T-cell (primary cell): ENCODE measurements at regions not wholly inside any gene's neighbourhood (a gene's known extent, or its start where the extent isn't known, plus 50 kb on each side); places are given as distances from the start of the nearest gene placed in this dataset.

Source experiments
- ATAC-seq, 4 experiments: fragments of 200-7000 bp in 3 of 4; fragments of 150-1000 bp in 1 of 4; cut with Tn5 transposase; replicated peaks in 1 of 4; 1 replicate in 3 of 4; 2 replicates in 1 of 4; pipeline ENCODE4 v1.10.0; 2021; ENCODE audit warnings: moderate library complexity in 3 of 4, mild to moderate bottlenecking in 2 of 4, moderate number of reproducible peaks in 1 of 4
- CTCF ChIA-PET, 2 donors: fragments of 300-600 bp; sonication (Branson Sonifier 250); formaldehyde crosslinking; loops; one replicate each; lab custom pipeline; 2022; ENCODE audit warnings: antibody characterized with exemption in 2 of 2; lab: Charles Lee
- POLR2A ChIA-PET, 2 donors: fragments of 300-600 bp; sonication (Branson Sonifier 250); formaldehyde crosslinking; loops; one replicate each; lab custom pipeline; 2022; ENCODE audit warnings: antibody characterized with exemption in 2 of 2; lab: Charles Lee
- DNase-seq, 35 experiments: peaks; one replicate each; pipeline versions ENCODE4 v3.0.0 to v3.0.0-alpha.2; 2013 to 2023
- H3K27ac ChIP-seq: one replicate; pipeline ENCODE4 v1.5.1; 2013; ENCODE audit warnings: low read length
- H3K27me3 ChIP-seq, 2 experiments: replicated peaks in 1 of 2; 1 replicate in 1 of 2; 2 replicates in 1 of 2; pipeline versions ENCODE4 v1.6.1 to v1.7.0; 2013; ENCODE audit warnings: low read length in 1 of 2, mixed read lengths in 1 of 2; ENCODE audit not compliant: control insufficient read depth in 2 of 2, insufficient read depth in 2 of 2; ENCODE audit errors: extremely low read depth in 1 of 2
- H3K36me3 ChIP-seq, 2 donors: 1 replicate in 1 of 2; 2 replicates in 1 of 2; pipeline versions ENCODE4 v1.6.1 to v1.7.0; 2013; ENCODE audit warnings: low read length in 1 of 2; ENCODE audit not compliant: control insufficient read depth in 2 of 2, insufficient read depth in 1 of 2; ENCODE audit errors: extremely low read depth in 1 of 2
- H3K4me1 ChIP-seq, 2 experiments: 1 replicate in 1 of 2; 2 replicates in 1 of 2; pipeline versions ENCODE4 v1.6.1 to v1.7.0; 2013; ENCODE audit warnings: low read length in 2 of 2, mixed read lengths in 1 of 2; ENCODE audit not compliant: insufficient read depth in 2 of 2, control insufficient read depth in 1 of 2; ENCODE audit errors: extremely low read depth in 1 of 2
- H3K4me3 ChIP-seq, 2 donors: 1 replicate in 1 of 2; 2 replicates in 1 of 2; pipeline versions ENCODE4 v1.5.1 to v1.7.0; 2013; ENCODE audit warnings: mild to moderate bottlenecking in 2 of 2, low read length in 1 of 2, moderate library complexity in 1 of 2; ENCODE audit not compliant: control insufficient read depth in 1 of 2; ENCODE audit errors: extremely low read depth in 1 of 2
- H3K9me3 ChIP-seq: 2 replicates; pipeline ENCODE4 v1.7.0; 2013
- H3K27ac Mint-ChIP-seq, 2 donors: one replicate each; pipeline ENCODE4 v1.8.0; 2020 to 2021; ENCODE audit warnings: mild to moderate bottlenecking in 2 of 2, mixed read lengths in 2 of 2
- H3K27me3 Mint-ChIP-seq, 2 donors: one replicate each; pipeline ENCODE4 v1.8.0; 2021 to 2022; ENCODE audit warnings: mixed read lengths in 2 of 2
- H3K36me3 Mint-ChIP-seq: one replicate; pipeline ENCODE4 v1.8.0; 2021; ENCODE audit warnings: mixed read lengths
- H3K4me1 Mint-ChIP-seq, 3 donors: one replicate each; pipeline ENCODE4 v1.8.0; 2020 to 2022; ENCODE audit warnings: mixed read lengths in 3 of 3, mild to moderate bottlenecking in 1 of 3
- H3K4me3 Mint-ChIP-seq, 3 donors: one replicate each; pipeline ENCODE4 v1.8.0; 2020 to 2022; ENCODE audit warnings: mild to moderate bottlenecking in 3 of 3, mixed read lengths in 3 of 3, moderate library complexity in 3 of 3
- H3K9me3 Mint-ChIP-seq, 3 donors: one replicate each; pipeline ENCODE4 v1.8.0; 2020 to 2022; ENCODE audit warnings: mixed read lengths in 3 of 3
- WGBS: methylation state at CpG from one replicate; pipeline ENCODE4 v1.1.5; 2013; ENCODE audit warnings: missing lambda C conversion rate; ENCODE audit not compliant: insufficient coverage; 5-methylcytosine and 5-hydroxymethylcytosine counted together

GRCh38 chr11:27237643-27238042, 125.4 kb downstream of the CCDC34 start:
- Histone ChIP-seq H3K4me1 (no peaks in the 10 kb centered on the region), H3K4me3 (no peak overlapping the region), H3K36me3 (no peaks in the 10 kb centered on the region), H3K9me3 (no peaks in the 10 kb centered on the region), H3K27me3 (peaks cover 0 to 7% of the 10 kb centered on the region in 2 experiments), H3K27ac (no peak overlapping the region)
- peaks cover 0 to 8% of the 10 kb centered on the region in 2 donors for H3K27me3 Mint-ChIP-seq
- no peaks in the 10 kb centered on the region for H3K4me1 Mint-ChIP-seq
- ChIA-PET POLR2A (no interaction called here), CTCF (no interaction called here)
- DNase-seq (no peak), ATAC-seq (no peak)
- H3K36me3 Mint-ChIP-seq = no peaks in the 10 kb centered on the region
- H3K9me3 Mint-ChIP-seq = no peaks in the 10 kb centered on the region
- H3K27ac Mint-ChIP-seq = no peak overlapping the region
- H3K4me3 Mint-ChIP-seq = no peak overlapping the region

- DNase-seq = no peak
- POLR2A ChIA-PET = no interaction called here
- Histone ChIP-seq H3K4me3 (no peak overlapping the region), H3K9me3 (no peaks in the 10 kb centered on the region), H3K27ac (no peak overlapping the region), H3K4me1 (no peaks in the 10 kb centered on the region), H3K36me3 (no peaks in the 10 kb centered on the region), H3K27me3 (peaks cover 0 to 7% of the 10 kb centered on the region in 2 experiments)
- H3K36me3 Mint-ChIP-seq = no peaks in the 10 kb centered on the region
- no peaks in the 10 kb centered on the region for H3K9me3 Mint-ChIP-seq
- CTCF ChIA-PET = no interaction called here
- H3K4me3 Mint-ChIP-seq = no peak overlapping the region
- no peak for ATAC-seq
- no peaks in the 10 kb centered on the region for H3K4me1 Mint-ChIP-seq
- WGBS = no CpG with 5 or more reads among the region's 2 CpGs
- no peak overlapping the region for H3K27ac Mint-ChIP-seq
- peaks cover 0 to 9% of the 10 kb centered on the region in 2 donors for H3K27me3 Mint-ChIP-seq
Measured at GRCh38 chr11:27234961-27235360, 128.1 kb downstream of the CCDC34 start.

GRCh38 chr11:27234043-27234668, 128.9 kb downstream of the CCDC34 start:
- 89% methylated on average over 7 of the region's 10 CpGs for WGBS

GRCh38 chr11:27233654-27234042, 129.4 kb downstream of the CCDC34 start:
- no peaks in the 10 kb centered on the region for H3K36me3 ChIP-seq
- CTCF ChIA-PET = no interaction called here
- H3K27ac Mint-ChIP-seq = no peak overlapping the region
- H3K27ac ChIP-seq = no peak overlapping the region
- no peak for DNase-seq
- POLR2A ChIA-PET = no interaction called here
- H3K4me3 Mint-ChIP-seq = no peak overlapping the region
- H3K9me3 ChIP-seq = no peaks in the 10 kb centered on the region
- H3K36me3 Mint-ChIP-seq = no peaks in the 10 kb centered on the region
- H3K4me3 ChIP-seq = no peak overlapping the region
- H3K27me3 Mint-ChIP-seq = peaks cover 0 to 7% of the 10 kb centered on the region in 2 donors
- ATAC-seq = no peak
- peaks cover 0 to 7% of the 10 kb centered on the region in 2 experiments for H3K27me3 ChIP-seq
- WGBS = 85% methylated on average over 2 of the region's 3 CpGs
- no peaks in the 10 kb centered on the region for H3K4me1 ChIP-seq
- H3K4me1 Mint-ChIP-seq = no peaks in the 10 kb centered on the region
- H3K9me3 Mint-ChIP-seq = no peaks in the 10 kb centered on the region

More at GRCh38 chr11:27234043-27234668, 128.9 kb downstream of the CCDC34 start:
- ATAC-seq (no peak), DNase-seq (no peak)
- no peak overlapping the region for H3K4me3 Mint-ChIP-seq
- no peaks in the 10 kb centered on the region for H3K4me1 ChIP-seq
- no peak overlapping the region for H3K27ac Mint-ChIP-seq
- H3K27me3 Mint-ChIP-seq = peaks cover 0 to 11% of the 10 kb centered on the region in 2 donors
- no peak overlapping the region for H3K27ac ChIP-seq
- ChIA-PET CTCF (no interaction called here), POLR2A (no interaction called here)
- H3K36me3 ChIP-seq = no peaks in the 10 kb centered on the region
- no peaks in the 10 kb centered on the region for H3K36me3 Mint-ChIP-seq
- H3K9me3 ChIP-seq = no peaks in the 10 kb centered on the region
- H3K4me1 Mint-ChIP-seq = no peaks in the 10 kb centered on the region
- H3K27me3 ChIP-seq = peaks cover 0 to 7% of the 10 kb centered on the region in 2 experiments
- no peak overlapping the region for H3K4me3 ChIP-seq
- no peaks in the 10 kb centered on the region for H3K9me3 Mint-ChIP-seq

- no peaks in the 10 kb centered on the region for H3K9me3 ChIP-seq
- H3K27me3 ChIP-seq = peaks cover 0 to 7% of the 10 kb centered on the region in 2 experiments
- H3K36me3 Mint-ChIP-seq = no peaks in the 10 kb centered on the region
- no peak overlapping the region for H3K4me3 Mint-ChIP-seq
- H3K9me3 Mint-ChIP-seq = no peaks in the 10 kb centered on the region
- no peak overlapping the region for H3K27ac ChIP-seq
- WGBS = no CpG with 5 or more reads among the region's 6 CpGs
- H3K4me1 Mint-ChIP-seq = no peaks in the 10 kb centered on the region
- no peak for DNase-seq
- ChIA-PET CTCF (interaction anchor here in 1 of 2 donors (0.6 kb wide), 1 partner anchor 328 kb away, joined by 4 read pairs; no protein-coding TSS in a partner anchor), POLR2A (no interaction called here)
- H3K4me1 ChIP-seq = no peaks in the 10 kb centered on the region
- no peaks in the 10 kb centered on the region for H3K36me3 ChIP-seq
- no peak for ATAC-seq
- H3K27ac Mint-ChIP-seq = no peak overlapping the region
- H3K27me3 Mint-ChIP-seq = peaks cover 0 to 12% of the 10 kb centered on the region in 2 donors
- no peak overlapping the region for H3K4me3 ChIP-seq
Measured at GRCh38 chr11:27231530-27231929, 131.5 kb downstream of the CCDC34 start.

- no peak overlapping the region for H3K27ac ChIP-seq
- no peak overlapping the region for H3K4me3 ChIP-seq
- no peak for DNase-seq
- no CpG with 5 or more reads among the region's 1 CpG for WGBS
- ATAC-seq = no peak
- no peak overlapping the region for H3K4me3 Mint-ChIP-seq
- H3K27me3 ChIP-seq = peaks cover 0 to 7% of the 10 kb centered on the region in 2 experiments
- ChIA-PET POLR2A (no interaction called here), CTCF (no interaction called here)
- H3K27me3 Mint-ChIP-seq = peaks cover 0 to 12% of the 10 kb centered on the region in 2 donors
- no peaks in the 10 kb centered on the region for H3K9me3 ChIP-seq
- no peaks in the 10 kb centered on the region for H3K4me1 ChIP-seq
- H3K27ac Mint-ChIP-seq = no peak overlapping the region
- H3K36me3 Mint-ChIP-seq = no peaks in the 10 kb centered on the region
- no peaks in the 10 kb centered on the region for H3K4me1 Mint-ChIP-seq
- H3K36me3 ChIP-seq = no peaks in the 10 kb centered on the region
- H3K9me3 Mint-ChIP-seq = no peaks in the 10 kb centered on the region
Measured at GRCh38 chr11:27230192-27230572, 132.8 kb downstream of the CCDC34 start.
